NCI-H82 (cell line): ENCODE measurements at regions not wholly inside any gene's neighbourhood (a gene's known extent, or its start where the extent isn't known, plus 50 kb on each side); places are given as distances from the start of the nearest gene placed in this dataset.

Experiments used
- DNase-seq: peaks from one replicate; lab custom pipeline; 2025; lab: John Stamatoyannopoulos, UW

- no peak for DNase-seq
These were observed 63.1 kb upstream of the TANC1 start for GRCh38 chr2:158905341-158905740.

- no peak for DNase-seq
These were observed 62.7 kb upstream of the TANC1 start for GRCh38 chr2:158905784-158906183.

GRCh38 chr2:158907926-158908456, 60.4 kb upstream of the TANC1 start:
- DNase-seq = no peak

GRCh38 chr2:158912112-158912511, 56.3 kb upstream of the TANC1 start:
- no peak for DNase-seq

- no peak for DNase-seq
These were observed 55.7 kb upstream of the TANC1 start for GRCh38 chr2:158912765-158913164.

GRCh38 chr2:158914066-158914465, 54.4 kb upstream of the TANC1 start:
- DNase-seq = no peak

GRCh38 chr2:158914731-158915130, 53.7 kb upstream of the TANC1 start:
- no peak for DNase-seq

- no peak for DNase-seq
These were observed 51.3 kb upstream of the TANC1 start for GRCh38 chr2:158917121-158917520.

GRCh38 chr2:158918452-158918851, 50.0 kb upstream of the TANC1 start:
- no peak for DNase-seq
